ENCODE measurements at regions not wholly inside any gene's neighbourhood (a gene's known extent, or its start where the extent isn't known, plus 50 kb on each side); places are given as distances from the start of the nearest gene placed in this dataset.

DNA sequence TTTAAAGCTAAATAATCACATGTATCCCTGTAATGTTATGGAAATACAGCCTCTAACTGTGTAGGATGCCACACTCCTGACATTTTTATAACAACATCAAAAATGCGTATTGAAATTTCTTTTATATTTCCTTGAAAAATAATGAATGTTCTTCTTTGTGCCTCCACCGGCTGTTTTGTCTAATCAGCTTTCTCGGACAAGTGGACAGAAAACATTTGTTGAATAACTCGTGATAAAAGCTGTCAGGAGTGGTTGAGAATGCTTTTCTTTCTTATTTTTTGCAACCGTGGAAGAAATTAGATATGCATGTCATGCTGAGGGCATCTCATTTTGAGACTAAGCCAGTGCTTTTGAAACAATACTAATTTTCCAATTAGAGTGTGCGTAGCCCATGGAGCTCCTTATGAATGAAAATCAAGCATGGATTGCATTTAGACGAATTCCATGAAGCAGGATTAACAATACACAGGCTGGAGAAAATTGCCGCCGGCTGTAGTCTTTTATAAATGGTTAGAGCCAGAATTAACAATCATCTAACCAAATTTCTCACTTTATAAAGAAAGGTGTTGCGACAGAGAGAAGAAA is 614.5 kb upstream of the LCORL start:
- peaks cover 12% of the 10 kb centered on the region for H3K4me1 Mint-ChIP-seq
- no peak for TF ChIP-seq CTCF (conservative IDR thresholded peaks at IDR 0.05)
- H3K9me3 Mint-ChIP-seq, result peaks cover 2% of the 10 kb centered on the region
- peaks cover 2% of the 10 kb centered on the region for H3K36me3 Mint-ChIP-seq (ENCODE audit: low read depth)
- H3K27me3 Mint-ChIP-seq (ENCODE audit: low read depth), result no peaks in the 10 kb centered on the region
- no peak for DNase-seq (ENCODE audit: low read depth, low spot score)
- H3K27ac Mint-ChIP-seq (ENCODE audit: unreplicated experiment), result no peak overlapping the region
- H3K4me3 Mint-ChIP-seq, result no peak overlapping the region

GRCh38 chr4:18635531-18635930 is 614.0 kb upstream of the LCORL start:
- Mint-ChIP-seq H3K9me3 (peaks cover 3% of the 10 kb centered on the region), H3K36me3 (ENCODE audit: low read depth) (peaks cover 2% of the 10 kb centered on the region), H3K4me1 (peaks cover 12% of the 10 kb centered on the region), H3K27ac (ENCODE audit: unreplicated experiment) (no peak overlapping the region), H3K4me3 (no peak overlapping the region), H3K27me3 (ENCODE audit: low read depth) (no peaks in the 10 kb centered on the region)
- no peak for DNase-seq (ENCODE audit: low read depth, low spot score)
- no peak for TF ChIP-seq CTCF (conservative IDR thresholded peaks at IDR 0.05)

DNA sequence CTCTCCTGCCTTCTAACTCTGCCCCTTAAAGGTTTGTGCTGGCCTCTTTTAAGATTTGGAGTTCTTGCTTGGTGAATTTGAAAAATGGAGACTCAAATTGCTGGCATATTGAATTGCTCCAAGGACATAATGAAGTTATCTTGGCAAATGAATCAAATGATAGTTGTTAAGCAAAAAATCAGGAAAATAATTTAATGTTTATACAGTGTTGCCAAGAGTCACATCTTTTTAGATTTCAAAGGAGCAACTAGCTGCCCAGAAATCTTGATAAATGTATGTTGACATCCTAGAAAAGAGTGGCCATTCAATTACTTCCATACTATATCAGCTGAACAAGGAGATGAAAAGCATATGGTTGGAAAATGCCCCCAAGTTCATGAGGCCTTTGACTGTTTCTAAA is 610.0 kb upstream of the LCORL start:
- Mint-ChIP-seq H3K4me3 (no peak overlapping the region), H3K36me3 (ENCODE audit: low read depth) (peaks cover 2% of the 10 kb centered on the region), H3K9me3 (peaks cover 3% of the 10 kb centered on the region), H3K4me1 (peaks cover 10% of the 10 kb centered on the region), H3K27me3 (ENCODE audit: low read depth) (no peaks in the 10 kb centered on the region), H3K27ac (ENCODE audit: unreplicated experiment) (no peak overlapping the region)
- TF ChIP-seq CTCF (conservative IDR thresholded peaks at IDR 0.05), result no peak
- DNase-seq (ENCODE audit: low read depth, low spot score), result no peak

DNA sequence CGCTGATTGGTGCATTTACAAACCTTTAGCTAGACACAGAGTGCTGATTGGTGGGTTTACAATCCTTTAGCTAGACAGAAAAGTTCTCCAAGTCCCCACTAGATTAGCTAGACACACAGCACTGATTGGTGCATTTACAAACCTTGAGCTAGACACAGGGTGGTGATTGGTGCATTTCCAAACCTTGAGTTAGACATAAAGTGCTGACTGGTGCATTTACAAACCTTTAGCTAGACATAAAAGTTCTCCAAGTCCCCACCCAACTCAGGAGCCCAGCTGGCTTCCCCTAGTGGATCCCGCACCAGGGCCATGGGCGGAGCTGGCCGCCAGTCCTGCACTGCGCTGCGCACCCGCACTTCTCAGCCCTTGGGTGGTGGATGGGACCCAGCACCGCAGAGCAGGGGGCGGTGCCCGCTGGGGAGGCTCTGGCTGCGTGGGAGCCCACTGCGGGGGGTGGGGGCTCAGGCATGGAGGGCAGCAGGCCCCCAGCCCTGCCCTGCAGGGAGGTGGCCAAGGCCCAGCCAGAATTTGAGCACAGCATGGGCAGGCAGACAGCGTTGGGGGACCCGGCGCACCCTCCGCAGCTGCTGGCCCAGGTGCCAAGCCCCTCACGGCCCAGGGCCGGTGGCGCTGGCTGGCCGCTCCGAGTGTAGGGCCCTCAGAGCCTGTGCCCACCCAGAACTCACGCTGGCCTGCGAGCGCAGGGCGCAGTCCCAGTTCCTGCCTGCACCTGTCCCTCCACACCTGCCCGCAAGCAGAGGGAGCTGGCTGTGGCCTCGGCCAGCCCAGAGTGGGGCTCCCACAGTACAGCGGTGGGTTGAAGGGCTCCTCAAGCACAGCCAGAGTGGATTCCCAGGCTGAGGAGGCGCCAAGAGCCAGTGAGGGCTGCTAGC is 608.9 kb upstream of the LCORL start:
- no peak for DNase-seq (ENCODE audit: low read depth, low spot score)
- peaks cover 2% of the 10 kb centered on the region for H3K36me3 Mint-ChIP-seq (ENCODE audit: low read depth)
- H3K9me3 Mint-ChIP-seq, result peaks cover 3% of the 10 kb centered on the region
- no peak for TF ChIP-seq CTCF (conservative IDR thresholded peaks at IDR 0.05)
- no peak overlapping the region for H3K27ac Mint-ChIP-seq (ENCODE audit: unreplicated experiment)
- H3K4me3 Mint-ChIP-seq, result no peak overlapping the region
- no peaks in the 10 kb centered on the region for H3K4me1 Mint-ChIP-seq
- no peaks in the 10 kb centered on the region for H3K27me3 Mint-ChIP-seq (ENCODE audit: low read depth)

DNA sequence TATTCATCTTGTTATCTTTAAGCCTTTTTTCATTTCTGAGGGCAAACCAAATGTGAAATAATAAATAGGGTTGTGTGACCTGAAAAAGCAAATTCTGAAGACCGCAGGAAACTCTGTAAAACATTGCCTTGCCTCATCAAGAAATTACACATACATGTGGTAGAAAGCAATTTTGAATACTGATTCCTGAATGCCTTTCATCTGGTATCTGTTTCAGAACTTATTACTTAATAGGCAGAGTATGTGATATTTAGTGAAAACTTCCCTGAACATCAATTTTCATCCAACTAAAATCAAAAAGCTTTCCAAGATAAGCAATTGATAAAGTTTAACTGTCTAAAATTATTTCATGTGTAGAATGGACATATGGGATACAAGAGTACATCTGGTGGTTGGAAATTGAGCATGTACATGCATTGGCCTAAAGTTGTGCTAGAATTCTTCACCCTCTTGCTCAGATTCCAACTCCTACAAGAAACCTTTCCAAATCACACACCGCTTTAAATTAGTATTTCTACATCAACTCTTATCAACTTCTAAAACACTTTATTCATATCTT is 606.0 kb upstream of the LCORL start:
- Mint-ChIP-seq H3K4me1 (peaks cover 7% of the 10 kb centered on the region), H3K9me3 (peaks cover 8% of the 10 kb centered on the region), H3K27me3 (ENCODE audit: low read depth) (no peaks in the 10 kb centered on the region), H3K36me3 (ENCODE audit: low read depth) (peaks cover 2% of the 10 kb centered on the region), H3K27ac (ENCODE audit: unreplicated experiment) (no peak overlapping the region), H3K4me3 (no peak overlapping the region)
- no peak for TF ChIP-seq CTCF (conservative IDR thresholded peaks at IDR 0.05)
- no peak for DNase-seq (ENCODE audit: low read depth, low spot score)
